Sigmoid colon (tissue), 6 donors: ENCODE measurements at regions not wholly inside any gene's neighbourhood (a gene's known extent, or its start where the extent isn't known, plus 50 kb on each side); places are given as distances from the start of the nearest gene placed in this dataset.
A peak's percentile ranks its signal among the peaks of the same experiment; 100 is the strongest.

Experiments
- DNase-seq: peaks from one replicate; pipeline ENCODE4 v3.0.0-alpha.2; 2019
- H3K27ac ChIP-seq, 4 donors: fragments of 200-600 bp; sonication (generic); one replicate each; pipeline ENCODE4 v1.5.1; 2016 to 2019; ENCODE audit warnings: mild to moderate bottlenecking in 1 of 4
- H3K27me3 ChIP-seq, 3 donors: fragments of 200-600 bp; sonication (generic); one replicate each; pipeline ENCODE4 v1.5.1; 2019; ENCODE audit warnings: mild to moderate bottlenecking in 1 of 3
- H3K36me3 ChIP-seq, 4 donors: fragments of 200-600 bp; sonication (generic); one replicate each; pipeline ENCODE4 v1.5.1; 2016 to 2019
- H3K4me1 ChIP-seq, 4 donors: fragments of 200-600 bp; sonication (generic); one replicate each; pipeline ENCODE4 v1.5.1; 2017 to 2019
- H3K4me3 ChIP-seq, 4 donors: fragments of 200-600 bp; sonication (generic); one replicate each; pipeline ENCODE4 v1.5.1; 2017 to 2019; ENCODE audit warnings: mild to moderate bottlenecking in 2 of 4, moderate library complexity in 1 of 4
- H3K9me3 ChIP-seq, 4 donors: fragments of 200-600 bp in 3 of 4; sonication (generic) in 3 of 4; one replicate each; pipeline versions ENCODE4 v1.5.1 to v1.6.1; 2013 to 2019
- EP300 ChIP-seq, 4 donors: sonication (generic); formaldehyde crosslinking; IDR thresholded peaks; one replicate each; pipeline ENCODE4 v1.6.1; 2017; ENCODE audit warnings: antibody characterized with exemption in 4 of 4
- POLR2A ChIP-seq, 2 donors: fragments of 450-650 bp; IDR thresholded peaks; one replicate each; pipeline ENCODE4 v1.6.1; 2016; ENCODE audit warnings: antibody characterized with exemption in 2 of 2, mild to moderate bottlenecking in 2 of 2, moderate library complexity in 2 of 2
- POLR2AphosphoS5 ChIP-seq, 4 donors: sonication (generic); formaldehyde crosslinking; IDR thresholded peaks; one replicate each; pipeline ENCODE4 v1.6.1; 2017; ENCODE audit warnings: antibody characterized with exemption in 4 of 4
- WGBS, 2 donors: extraction: QIAGEN DNeasy Blood & Tissue Kit; methylation state at CpG; one replicate each; pipeline ENCODE4 v1.1.7; 2013; 5-methylcytosine and 5-hydroxymethylcytosine counted together
- intact Hi-C: fragments of 100-400 bp; cut with DNase I; formaldehyde crosslinking; loops from one replicate; pipeline ENCODE4 v1.15.1; 2023
- TF ChIP-seq, protein P1 (sequence below), 4 experiments: fragments of 450-650 bp in 3 of 4; fragments of 200-600 bp in 1 of 4; IDR thresholded peaks; one replicate each; pipeline ENCODE4 v1.5.1; 2016 to 2019; ENCODE audit warnings: antibody characterized with exemption in 4 of 4, mild to moderate bottlenecking in 3 of 4, moderate library complexity in 2 of 4
- donor health status: healthy with polysubstance abuse.
- donor health status: healthy.

DNA sequence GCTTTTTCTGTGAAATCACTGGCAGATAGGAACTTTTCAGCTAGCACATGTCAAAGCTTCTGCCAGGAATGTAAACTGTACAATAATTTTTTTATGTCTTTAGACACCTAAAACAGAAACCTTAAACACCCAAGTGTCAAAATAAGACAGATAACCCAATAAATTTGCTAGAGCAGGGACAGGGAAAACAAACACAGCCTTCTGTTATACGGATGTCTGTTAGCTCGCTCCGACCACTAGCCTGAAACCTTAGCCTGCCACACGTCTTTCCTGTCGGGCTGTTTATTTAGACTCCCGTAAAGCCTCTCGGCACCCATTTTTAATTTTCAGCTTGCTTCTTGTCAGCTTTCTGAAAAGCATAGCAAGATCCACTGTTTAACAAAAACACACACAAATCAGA lies 355.4 kb upstream of the SLC24A2 start:
- H3K27ac ChIP-seq, result no peak overlapping the region
- H3K4me3 ChIP-seq, result peak overlapping the region in 2 of 4 donors; percentile 4 to 5
- intact Hi-C loops, result no loop called here
- TF ChIP-seq POLR2AphosphoS5 (IDR thresholded peaks at IDR 0.05) (peak in 2 of 4 donors; percentile 18 to 23), EP300 (IDR thresholded peaks at IDR 0.05) (no peak)
- DNase-seq, result no peak
- H3K4me1 ChIP-seq, result peaks cover 0 to 19% (median 4%) of the 10 kb centered on the region in 4 donors
- H3K36me3 ChIP-seq, result no peaks in the 10 kb centered on the region
- no peaks in the 10 kb centered on the region for H3K9me3 ChIP-seq
- H3K27me3 ChIP-seq, result no peaks in the 10 kb centered on the region
- 9 to 13% methylated on average over 7 of the region's 7 CpGs for WGBS, 2 donors

DNA sequence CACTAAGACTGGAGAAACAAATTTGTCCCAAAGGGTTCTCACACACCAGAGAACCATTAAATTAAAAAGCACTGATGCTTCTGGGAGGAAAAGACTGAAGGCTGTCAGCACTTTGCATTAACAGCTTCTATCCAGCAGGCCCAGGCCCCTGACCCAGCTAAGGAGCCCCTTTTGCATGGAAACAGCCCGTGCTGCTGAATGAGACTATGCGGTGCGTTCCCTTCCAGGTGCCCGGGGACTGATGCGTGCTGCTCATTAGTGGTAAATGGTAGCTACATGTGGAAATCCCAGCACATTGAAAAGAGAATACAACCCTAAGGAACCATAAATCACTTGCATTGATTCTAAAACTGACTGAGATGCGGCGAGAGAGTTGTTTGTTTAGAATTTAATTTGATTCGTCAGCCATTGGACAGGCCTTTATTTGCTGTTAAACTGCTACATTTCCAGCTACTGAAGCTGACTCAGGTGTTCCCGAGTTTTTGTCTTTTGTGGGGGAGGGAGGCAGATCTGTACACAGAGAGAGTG lies 351.0 kb upstream of the SLC24A2 start:
- 92 to 93% methylated on average over 9 of the region's 9 CpGs for WGBS, 2 donors
- no peak for DNase-seq
- TF ChIP-seq, protein P1, sequence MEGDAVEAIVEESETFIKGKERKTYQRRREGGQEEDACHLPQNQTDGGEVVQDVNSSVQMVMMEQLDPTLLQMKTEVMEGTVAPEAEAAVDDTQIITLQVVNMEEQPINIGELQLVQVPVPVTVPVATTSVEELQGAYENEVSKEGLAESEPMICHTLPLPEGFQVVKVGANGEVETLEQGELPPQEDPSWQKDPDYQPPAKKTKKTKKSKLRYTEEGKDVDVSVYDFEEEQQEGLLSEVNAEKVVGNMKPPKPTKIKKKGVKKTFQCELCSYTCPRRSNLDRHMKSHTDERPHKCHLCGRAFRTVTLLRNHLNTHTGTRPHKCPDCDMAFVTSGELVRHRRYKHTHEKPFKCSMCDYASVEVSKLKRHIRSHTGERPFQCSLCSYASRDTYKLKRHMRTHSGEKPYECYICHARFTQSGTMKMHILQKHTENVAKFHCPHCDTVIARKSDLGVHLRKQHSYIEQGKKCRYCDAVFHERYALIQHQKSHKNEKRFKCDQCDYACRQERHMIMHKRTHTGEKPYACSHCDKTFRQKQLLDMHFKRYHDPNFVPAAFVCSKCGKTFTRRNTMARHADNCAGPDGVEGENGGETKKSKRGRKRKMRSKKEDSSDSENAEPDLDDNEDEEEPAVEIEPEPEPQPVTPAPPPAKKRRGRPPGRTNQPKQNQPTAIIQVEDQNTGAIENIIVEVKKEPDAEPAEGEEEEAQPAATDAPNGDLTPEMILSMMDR (IDR thresholded peaks at IDR 0.05), result no peak
- no peak for TF ChIP-seq EP300 (IDR thresholded peaks at IDR 0.05)
- no peak for TF ChIP-seq POLR2A (IDR thresholded peaks at IDR 0.05)
- TF ChIP-seq POLR2AphosphoS5 (IDR thresholded peaks at IDR 0.05), result no peak
- Histone ChIP-seq H3K4me1 (peaks cover 0 to 16% (median 4%) of the 10 kb centered on the region in 4 donors), H3K4me3 (no peak overlapping the region), H3K27ac (no peak overlapping the region), H3K27me3 (no peaks in the 10 kb centered on the region), H3K36me3 (no peaks in the 10 kb centered on the region), H3K9me3 (no peaks in the 10 kb centered on the region)
- intact Hi-C loops, result no loop called here

DNA sequence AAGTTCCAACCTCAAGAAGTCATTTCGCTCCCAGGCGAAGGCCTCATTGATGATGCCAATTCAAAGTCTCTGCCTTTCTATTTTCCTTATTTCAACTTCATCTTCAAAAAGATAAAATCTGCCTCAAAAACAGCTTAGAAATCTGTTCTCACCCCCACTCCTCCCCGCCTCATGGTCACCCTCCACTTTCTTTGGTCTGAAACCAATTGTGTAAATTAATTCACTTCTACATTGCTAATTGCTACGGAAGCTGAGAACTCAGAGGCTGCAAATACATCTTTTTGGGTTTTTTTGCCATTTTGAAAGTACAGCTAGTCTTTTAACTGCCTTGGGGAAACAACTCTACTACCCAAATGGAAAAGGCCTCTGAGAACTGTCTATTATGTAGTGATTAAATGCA lies 350.0 kb upstream of the SLC24A2 start:
- 92 to 93% methylated on average over 4 of the region's 4 CpGs for WGBS, 2 donors
- Histone ChIP-seq H3K4me1 (peaks cover 0 to 6% (median 0%) of the 10 kb centered on the region in 4 donors), H3K27ac (no peak overlapping the region), H3K9me3 (no peaks in the 10 kb centered on the region), H3K36me3 (no peaks in the 10 kb centered on the region), H3K4me3 (no peak overlapping the region), H3K27me3 (no peaks in the 10 kb centered on the region)
- intact Hi-C loops, result no loop called here
- no peak for DNase-seq
- no peak for TF ChIP-seq POLR2AphosphoS5 (IDR thresholded peaks at IDR 0.05)
- TF ChIP-seq EP300 (IDR thresholded peaks at IDR 0.05), result no peak
- no peak for TF ChIP-seq POLR2A (IDR thresholded peaks at IDR 0.05)
- TF ChIP-seq, protein P1 (IDR thresholded peaks at IDR 0.05), result no peak

DNA sequence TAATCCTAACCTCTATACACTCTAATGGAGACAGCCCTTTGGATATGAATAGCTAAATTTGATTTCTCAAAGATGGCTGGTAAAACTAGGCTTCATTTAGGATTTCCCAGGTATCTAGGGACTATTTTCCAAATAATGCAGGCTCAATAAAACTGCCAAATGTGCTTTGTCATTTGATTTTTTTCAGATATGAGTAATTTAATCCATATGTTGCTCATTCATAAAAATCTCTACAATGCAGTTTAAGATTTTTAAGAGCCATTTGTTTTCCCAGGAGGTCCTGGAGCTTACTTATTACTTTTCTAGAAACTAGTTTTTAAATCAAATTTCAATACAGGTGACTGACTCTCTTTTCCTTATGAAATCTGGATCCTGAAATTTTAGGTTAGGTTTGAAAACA lies 349.3 kb upstream of the SLC24A2 start:
- TF ChIP-seq, protein P1 (IDR thresholded peaks at IDR 0.05), result no peak
- TF ChIP-seq POLR2A (IDR thresholded peaks at IDR 0.05) (no peak), POLR2AphosphoS5 (IDR thresholded peaks at IDR 0.05) (no peak), EP300 (IDR thresholded peaks at IDR 0.05) (no peak)
- Histone ChIP-seq H3K36me3 (no peaks in the 10 kb centered on the region), H3K27ac (no peak overlapping the region), H3K27me3 (no peaks in the 10 kb centered on the region), H3K9me3 (no peaks in the 10 kb centered on the region), H3K4me1 (no peaks in the 10 kb centered on the region), H3K4me3 (no peak overlapping the region)
- intact Hi-C loops, result no loop called here
- DNase-seq, result no peak

DNA sequence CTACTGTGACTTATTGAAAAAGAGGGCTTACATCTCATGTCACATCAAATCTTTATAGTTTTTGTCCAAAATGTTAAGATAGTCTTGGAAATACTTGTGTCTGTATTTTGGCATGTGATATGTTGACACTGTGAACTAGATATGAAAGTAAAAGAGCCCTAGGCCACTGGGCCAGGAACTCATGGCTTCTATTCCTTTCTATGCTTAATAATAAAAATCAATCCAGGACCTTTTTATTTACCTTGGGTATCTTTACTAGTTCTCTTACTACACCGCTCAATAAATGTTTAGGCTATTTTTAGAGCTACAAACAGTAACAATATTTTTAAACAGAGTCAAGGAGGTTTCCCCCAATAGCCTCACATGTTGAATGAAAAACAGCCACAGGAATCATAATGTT lies 348.6 kb upstream of the SLC24A2 start:
- Histone ChIP-seq H3K27me3 (no peaks in the 10 kb centered on the region), H3K4me1 (no peaks in the 10 kb centered on the region), H3K4me3 (no peak overlapping the region), H3K27ac (no peak overlapping the region), H3K9me3 (no peaks in the 10 kb centered on the region), H3K36me3 (no peaks in the 10 kb centered on the region)
- TF ChIP-seq POLR2A (IDR thresholded peaks at IDR 0.05) (no peak), POLR2AphosphoS5 (IDR thresholded peaks at IDR 0.05) (no peak), EP300 (IDR thresholded peaks at IDR 0.05) (no peak)
- TF ChIP-seq, protein P1 (IDR thresholded peaks at IDR 0.05), result no peak
- intact Hi-C loops, result no loop called here
- no peak for DNase-seq
- WGBS, 2 donors, result 73 to 79% methylated on average over 1 of the region's 1 CpG
